ENCODE measurements at regions not wholly inside any gene's neighbourhood (a gene's known extent, or its start where the extent isn't known, plus 50 kb on each side); places are given as distances from the start of the nearest gene placed in this dataset.

GRCh38 chr2:19839438-19839837 lies 62.3 kb downstream of the TTC32 start:
- DNase-seq (ENCODE audit: low read depth), result no peak
- no peak overlapping the region for H3K4me3 ChIP-seq (ENCODE audit: low read depth, low read length)
- TF ChIP-seq, protein P1, sequence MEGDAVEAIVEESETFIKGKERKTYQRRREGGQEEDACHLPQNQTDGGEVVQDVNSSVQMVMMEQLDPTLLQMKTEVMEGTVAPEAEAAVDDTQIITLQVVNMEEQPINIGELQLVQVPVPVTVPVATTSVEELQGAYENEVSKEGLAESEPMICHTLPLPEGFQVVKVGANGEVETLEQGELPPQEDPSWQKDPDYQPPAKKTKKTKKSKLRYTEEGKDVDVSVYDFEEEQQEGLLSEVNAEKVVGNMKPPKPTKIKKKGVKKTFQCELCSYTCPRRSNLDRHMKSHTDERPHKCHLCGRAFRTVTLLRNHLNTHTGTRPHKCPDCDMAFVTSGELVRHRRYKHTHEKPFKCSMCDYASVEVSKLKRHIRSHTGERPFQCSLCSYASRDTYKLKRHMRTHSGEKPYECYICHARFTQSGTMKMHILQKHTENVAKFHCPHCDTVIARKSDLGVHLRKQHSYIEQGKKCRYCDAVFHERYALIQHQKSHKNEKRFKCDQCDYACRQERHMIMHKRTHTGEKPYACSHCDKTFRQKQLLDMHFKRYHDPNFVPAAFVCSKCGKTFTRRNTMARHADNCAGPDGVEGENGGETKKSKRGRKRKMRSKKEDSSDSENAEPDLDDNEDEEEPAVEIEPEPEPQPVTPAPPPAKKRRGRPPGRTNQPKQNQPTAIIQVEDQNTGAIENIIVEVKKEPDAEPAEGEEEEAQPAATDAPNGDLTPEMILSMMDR (IDR thresholded peaks at IDR 0.05; ENCODE audit: insufficient read depth, low read depth, low read length), result no peak

DNA sequence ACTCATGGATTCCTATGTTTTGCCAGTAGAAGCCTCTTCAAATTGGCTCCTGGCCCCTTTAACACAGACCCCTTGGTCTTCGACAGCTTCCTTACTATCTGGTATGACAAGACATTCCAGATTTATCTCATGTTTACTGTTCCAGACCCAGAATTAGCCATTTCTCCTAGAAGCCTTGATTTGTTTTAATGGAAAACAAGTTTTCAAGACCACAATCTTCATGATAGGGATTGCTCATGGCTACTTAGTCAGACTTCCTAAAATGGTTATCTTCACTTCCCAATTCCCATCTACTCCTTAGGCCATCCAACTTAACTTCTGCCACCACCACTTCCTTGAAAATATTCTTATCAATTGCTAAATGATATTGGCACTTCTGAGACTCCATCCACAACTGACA lies 63.2 kb downstream of the TTC32 start:
- H3K4me3 ChIP-seq (ENCODE audit: low read depth, low read length), result no peak overlapping the region
- DNase-seq (ENCODE audit: low read depth), result no peak
- TF ChIP-seq, protein P1 (IDR thresholded peaks at IDR 0.05; ENCODE audit: insufficient read depth, low read depth, low read length), result no peak

DNA sequence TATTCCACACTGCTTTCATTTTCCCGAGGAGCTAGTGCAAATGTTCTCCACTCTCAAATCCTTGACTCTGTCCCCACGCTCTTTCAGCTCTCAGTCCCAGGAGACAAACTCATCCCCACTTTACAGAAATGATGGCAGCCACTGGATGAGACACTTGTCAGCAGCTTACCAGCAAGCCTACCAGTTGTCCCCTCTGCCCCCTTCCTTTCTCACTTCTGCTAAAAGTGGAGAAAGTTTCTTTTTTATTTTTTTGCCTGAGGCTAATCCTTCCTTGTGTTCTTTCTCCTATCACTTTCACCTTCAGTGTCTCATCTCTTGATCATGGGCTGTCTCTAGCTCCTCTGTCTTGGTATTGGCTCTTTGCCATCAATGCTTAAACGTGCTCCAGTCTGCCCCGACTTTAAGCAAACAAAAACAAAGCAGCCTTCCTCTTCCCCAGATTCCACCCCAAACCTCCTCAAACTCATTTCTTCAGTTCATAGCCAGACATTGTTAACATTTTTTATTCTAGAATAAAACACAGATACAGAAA lies 64.5 kb downstream of the TTC32 start:
- DNase-seq (ENCODE audit: low read depth), result no peak
- TF ChIP-seq, protein P1 (IDR thresholded peaks at IDR 0.05; ENCODE audit: insufficient read depth, low read depth, low read length), result no peak
- no peak overlapping the region for H3K4me3 ChIP-seq (ENCODE audit: low read depth, low read length)

- TF ChIP-seq, protein P1 (IDR thresholded peaks at IDR 0.05; ENCODE audit: insufficient read depth, low read depth, low read length), result no peak
- DNase-seq (ENCODE audit: low read depth), result no peak
Observed at GRCh38 chr2:19835781-19836281, 66.0 kb downstream of the TTC32 start.

DNA sequence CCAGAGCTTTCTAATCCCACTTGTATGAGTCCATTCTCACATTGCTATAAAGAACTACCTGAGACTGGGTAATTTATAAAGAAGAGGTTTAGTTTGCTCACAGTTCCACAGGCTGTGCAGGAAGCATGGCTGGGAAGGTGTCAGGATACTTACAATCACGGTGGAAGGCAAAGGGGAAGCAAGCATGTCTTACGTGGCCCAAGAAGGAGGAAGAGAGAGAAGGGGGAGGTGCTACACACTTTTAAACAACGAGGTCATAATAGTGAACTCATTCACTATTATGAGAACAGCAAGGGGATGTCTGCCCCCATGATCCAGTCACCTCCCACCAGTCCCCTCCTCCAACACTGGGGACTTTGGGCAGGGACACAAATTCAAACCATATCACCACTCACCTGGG lies 67.8 kb downstream of the TTC32 start:
- TF ChIP-seq, protein P1 (IDR thresholded peaks at IDR 0.05; ENCODE audit: insufficient read depth, low read depth, low read length), result no peak
- DNase-seq (ENCODE audit: low read depth), result no peak
- no peak overlapping the region for H3K4me3 ChIP-seq (ENCODE audit: low read depth, low read length)

More at GRCh38 chr2:19835781-19836281, 66.0 kb downstream of the TTC32 start:
- no peak overlapping the region for H3K4me3 ChIP-seq (ENCODE audit: low read depth, low read length)

- no peak overlapping the region for H3K4me3 ChIP-seq (ENCODE audit: low read depth, low read length)
- TF ChIP-seq, protein P1 (IDR thresholded peaks at IDR 0.05; ENCODE audit: insufficient read depth, low read depth, low read length), result no peak
- no peak for DNase-seq (ENCODE audit: low read depth)
Observed at GRCh38 chr2:19829672-19830071, 72.1 kb downstream of the TTC32 start.

- TF ChIP-seq, protein P1 (IDR thresholded peaks at IDR 0.05; ENCODE audit: insufficient read depth, low read depth, low read length), result no peak
- H3K4me3 ChIP-seq (ENCODE audit: low read depth, low read length), result no peak overlapping the region
- no peak for DNase-seq (ENCODE audit: low read depth)
Observed at GRCh38 chr2:19826874-19827273, 74.9 kb downstream of the TTC32 start.

Data from fibroblast of villous mesenchyme (primary cell).